ENCODE measurements at regions not wholly inside any gene's neighbourhood (a gene's known extent, or its start where the extent isn't known, plus 50 kb on each side); places are given as distances from the start of the nearest gene placed in this dataset.

DNA sequence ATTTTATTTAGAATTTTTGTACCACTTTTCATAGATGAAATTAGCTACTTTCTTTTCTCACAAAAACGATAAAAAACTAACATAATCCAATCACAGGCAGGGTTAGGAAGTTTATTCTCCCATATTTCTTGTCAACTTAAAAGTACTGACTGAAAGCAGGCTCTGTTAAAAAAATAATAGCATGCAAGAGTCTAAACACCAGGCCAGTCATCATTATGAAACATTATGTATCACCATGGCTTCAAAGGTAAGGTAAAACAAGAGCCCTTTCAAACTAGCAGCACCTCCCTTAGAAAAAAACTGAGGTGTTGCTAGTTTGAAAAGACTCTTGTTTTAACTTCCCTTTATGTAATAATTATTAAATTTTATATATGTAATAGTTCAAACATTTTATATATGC, 848.0 kb downstream of the RNF144A start:
- no peak for DNase-seq (ENCODE audit: low read depth)

DNA sequence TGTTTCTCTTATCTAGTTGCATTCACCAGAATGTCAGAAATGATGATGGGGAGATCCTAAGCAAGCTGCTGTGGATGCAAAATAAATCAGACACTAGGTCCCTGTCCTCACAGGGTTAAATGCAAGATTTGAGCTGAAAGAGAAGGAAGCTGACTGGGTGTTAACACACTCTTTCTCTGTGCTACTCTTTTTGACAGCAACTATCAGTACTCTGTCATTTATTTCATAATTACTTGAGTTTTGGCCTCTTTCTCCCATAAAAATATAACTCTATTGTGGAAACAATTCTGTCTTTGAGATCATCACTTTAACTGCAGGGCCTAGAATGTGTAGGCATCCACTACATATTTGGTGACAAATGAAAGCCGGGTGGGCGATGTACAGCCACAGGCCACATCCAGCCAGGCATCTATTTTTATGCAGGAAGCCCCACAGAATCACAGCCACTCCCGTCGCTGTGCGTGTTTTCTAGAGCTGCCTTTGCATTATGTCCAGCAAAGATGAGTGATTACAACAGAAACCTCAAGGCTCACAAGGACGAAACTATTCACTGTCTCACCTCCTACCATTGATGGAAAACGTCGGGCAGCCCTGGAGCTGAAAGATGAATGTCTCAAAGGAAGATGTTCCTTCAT, 849.0 kb downstream of the RNF144A start:
- DNase-seq (ENCODE audit: low read depth): no peak

DNA sequence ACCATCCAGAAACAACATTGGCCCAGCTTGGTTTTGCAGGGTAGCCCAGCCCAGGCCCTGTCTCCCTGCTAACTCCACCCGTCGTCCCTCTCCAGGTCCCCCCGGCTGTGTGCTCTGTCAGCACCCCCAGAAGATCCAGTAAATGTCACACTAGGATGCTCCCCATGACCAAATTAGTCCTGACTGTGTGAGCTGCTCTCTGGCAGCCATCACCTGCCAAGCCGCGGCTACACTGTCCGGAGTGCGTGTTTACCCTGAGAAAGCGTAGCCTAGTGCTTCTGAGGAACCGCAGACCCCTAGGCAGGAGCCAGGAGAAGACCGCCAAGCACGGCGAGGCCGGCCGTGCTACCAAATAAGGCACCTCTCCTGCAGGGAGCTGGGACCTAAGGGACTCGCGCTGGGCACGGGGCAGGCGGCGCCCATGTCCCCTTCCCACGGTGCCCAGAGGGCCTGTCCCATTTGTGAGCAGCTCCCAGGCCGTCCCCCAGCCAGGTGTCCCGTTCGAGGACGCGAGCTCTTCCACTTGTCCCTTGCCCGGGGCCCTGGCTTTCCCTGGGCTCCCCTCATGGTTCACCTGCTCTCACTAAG, 849.9 kb downstream of the RNF144A start:
- DNase-seq (ENCODE audit: low read depth): no peak

DNA sequence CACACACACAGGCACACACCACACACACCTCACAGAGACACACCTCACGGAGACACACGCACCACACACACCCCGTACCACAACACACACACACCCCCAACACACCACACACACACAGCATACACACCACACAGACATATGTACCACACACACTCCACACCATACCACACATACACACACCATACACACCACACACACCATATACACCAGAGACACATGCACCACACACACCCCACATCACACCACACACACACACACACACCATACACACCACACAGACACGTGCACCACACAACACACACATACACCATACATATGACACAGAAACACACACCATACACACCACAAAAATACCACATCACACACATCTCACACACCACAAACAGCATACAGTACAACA, 850.7 kb downstream of the RNF144A start:
- no peak for DNase-seq (ENCODE audit: low read depth)

DNA sequence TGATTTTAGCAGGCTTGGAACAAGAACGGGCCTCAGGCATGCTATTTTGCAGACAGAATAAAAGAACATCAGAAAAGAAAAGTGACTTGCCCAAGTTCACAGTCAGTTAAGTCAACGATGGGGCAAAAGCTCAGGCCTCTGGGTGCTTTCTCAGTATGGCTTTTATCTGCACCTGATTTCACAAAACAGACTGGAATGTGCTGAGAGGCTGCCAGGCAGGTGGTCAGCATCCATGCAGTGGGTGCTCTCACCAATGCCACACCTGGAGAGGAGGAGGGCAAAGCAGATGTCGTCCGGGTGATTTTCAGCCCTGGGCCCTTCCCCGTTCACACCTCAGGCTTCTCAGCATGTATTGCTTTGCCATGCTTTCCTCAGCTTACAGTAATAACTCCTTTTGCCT, 854.6 kb downstream of the RNF144A start:
- DNase-seq (ENCODE audit: low read depth): no peak

DNA sequence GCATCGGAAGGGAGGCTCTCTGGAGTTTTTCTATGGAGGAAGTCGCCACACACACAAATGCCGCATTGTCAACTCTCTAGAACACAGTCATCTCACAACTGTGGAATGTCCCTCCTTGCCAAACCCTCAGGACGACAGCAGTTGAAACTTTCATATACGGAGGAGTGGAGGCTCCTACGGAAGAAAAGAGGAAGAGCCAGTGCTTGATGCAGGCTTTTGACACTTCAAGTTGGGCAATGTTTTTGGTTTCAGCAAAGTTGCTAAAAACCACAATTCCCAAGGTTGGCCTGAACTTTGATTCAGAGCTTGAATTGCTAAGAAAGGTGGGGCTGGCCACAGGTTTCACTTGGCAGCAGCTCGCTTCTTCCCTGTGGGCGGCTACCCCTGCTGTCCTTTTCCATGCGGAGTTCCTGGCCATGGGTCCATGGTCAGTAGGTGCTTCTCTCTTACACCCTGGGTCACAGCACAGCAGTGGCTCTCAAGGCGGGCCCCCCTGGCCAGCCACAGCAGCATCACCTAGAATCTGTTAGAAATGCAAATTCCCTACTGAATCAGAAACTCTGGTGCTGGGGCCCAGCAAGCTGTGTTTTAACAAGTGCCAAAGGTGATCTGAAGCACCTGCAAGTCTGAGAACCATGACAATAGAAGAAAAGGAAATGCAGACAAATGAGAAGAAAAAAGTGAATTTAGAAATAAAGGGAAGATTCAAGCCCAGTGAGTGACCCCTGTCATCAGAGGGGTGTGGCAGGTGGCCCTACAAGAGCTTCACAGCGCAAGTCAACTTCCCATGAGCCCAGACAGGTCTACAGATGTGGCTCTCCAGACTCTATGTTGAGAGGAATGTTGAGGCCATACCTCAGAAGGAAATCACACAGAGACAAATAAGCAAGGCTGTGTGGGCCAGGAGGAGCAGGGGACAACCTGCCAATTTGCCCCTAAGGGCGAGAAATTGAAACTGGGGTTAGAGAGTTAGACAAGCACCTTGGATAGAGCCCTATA, 856.4 kb downstream of the RNF144A start:
- DNase-seq (ENCODE audit: low read depth): no peak

DNA sequence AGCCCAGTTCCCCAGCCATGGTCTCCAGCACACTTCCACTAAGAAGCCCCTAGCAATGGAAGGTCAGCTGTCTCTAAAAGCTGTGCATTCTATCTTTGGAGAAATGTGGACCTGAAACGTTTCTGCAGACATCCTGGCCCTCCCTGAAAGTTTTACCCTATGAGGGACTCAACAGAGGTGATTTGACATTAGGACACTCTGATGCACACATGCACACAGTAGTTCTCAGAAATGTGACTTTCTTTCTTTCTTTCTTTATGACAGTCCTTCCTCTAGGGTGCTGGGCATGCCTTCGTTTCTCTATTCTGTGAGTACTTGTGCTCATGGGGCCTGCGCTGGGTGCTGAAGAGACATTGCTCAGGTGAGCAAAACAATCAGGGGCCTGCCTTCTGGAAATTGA, 857.3 kb downstream of the RNF144A start:
- no peak for DNase-seq (ENCODE audit: low read depth)

DNA sequence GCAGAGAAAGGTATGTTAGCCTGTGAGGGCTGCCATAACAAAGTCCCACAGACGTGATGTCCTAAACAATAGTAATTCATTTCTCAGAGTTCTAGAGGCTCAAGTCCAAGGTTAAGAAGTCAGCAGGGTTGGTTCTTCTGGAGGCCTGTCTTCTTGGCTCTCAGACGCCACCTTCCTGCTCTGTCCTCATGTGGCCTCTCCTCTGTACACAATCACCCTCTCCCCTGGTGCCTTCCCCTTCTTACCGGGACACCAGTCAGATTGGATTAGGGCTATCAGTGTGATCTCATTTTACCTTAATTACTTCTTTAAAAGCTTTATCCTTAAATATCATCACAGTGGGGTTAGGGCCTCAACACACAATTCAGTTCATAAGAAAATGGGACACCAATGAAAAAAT, 860.5 kb downstream of the RNF144A start:
- DNase-seq (ENCODE audit: low read depth): no peak

DNA sequence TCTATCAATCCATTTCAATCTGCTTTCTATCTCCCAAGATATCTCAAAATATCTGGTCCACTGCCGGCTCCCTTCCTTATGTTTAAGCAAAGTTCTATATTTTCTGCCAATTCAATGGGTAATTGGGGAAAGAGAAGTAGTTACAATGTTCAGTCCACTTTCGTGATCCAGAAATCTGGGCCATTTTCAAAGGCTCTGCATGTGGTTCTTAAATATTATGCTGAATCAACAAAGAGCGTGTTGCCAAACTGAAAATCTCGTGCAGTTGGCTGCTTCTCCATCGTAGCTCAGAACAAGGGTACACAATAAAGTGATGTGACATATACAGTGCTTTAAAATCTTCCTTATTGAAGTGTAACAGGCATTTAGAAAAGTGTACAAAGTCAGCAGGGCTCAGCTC, 863.1 kb downstream of the RNF144A start:
- DNase-seq (ENCODE audit: low read depth): no peak

DNA sequence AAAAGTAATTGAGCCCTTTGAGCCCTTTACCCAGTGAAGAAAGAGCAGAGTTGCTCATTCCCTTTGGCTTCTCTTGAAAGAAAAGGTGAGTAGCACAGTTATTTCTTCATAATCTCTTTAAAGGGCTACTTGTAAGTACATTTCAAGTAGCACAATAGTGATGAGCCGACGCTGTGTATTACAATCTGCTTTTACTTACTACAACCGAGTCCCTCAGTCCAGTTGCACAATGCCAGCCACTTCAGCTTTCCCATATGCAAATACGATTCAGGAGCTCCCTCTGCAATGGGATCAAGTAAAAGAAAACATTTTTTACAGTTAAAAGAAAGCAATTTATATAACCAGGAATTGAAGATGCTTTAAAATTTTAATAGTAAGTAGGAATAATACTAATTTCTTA, 868.5 kb downstream of the RNF144A start:
- no peak for DNase-seq (ENCODE audit: low read depth)

DNA sequence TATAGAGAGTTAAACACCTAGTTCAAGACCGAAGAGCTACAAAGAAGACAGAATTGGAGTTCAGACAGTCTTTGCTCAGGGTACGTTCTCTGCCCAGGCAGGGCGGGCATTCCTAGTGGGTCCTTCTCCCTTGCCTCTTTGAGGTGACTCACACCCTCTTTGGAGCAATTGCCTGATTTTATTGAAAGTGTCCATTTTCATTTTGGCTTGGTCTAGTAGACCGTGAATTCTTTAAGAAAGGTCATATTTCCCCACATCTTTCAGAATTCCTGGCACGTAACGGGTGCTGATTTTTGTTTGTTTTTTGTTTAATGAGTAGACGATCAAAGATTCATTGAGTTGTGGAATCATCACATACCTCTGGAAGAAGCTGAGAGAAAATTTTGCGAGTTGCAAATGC, 871.5 kb downstream of the RNF144A start:
- DNase-seq (ENCODE audit: low read depth): no peak

DNA sequence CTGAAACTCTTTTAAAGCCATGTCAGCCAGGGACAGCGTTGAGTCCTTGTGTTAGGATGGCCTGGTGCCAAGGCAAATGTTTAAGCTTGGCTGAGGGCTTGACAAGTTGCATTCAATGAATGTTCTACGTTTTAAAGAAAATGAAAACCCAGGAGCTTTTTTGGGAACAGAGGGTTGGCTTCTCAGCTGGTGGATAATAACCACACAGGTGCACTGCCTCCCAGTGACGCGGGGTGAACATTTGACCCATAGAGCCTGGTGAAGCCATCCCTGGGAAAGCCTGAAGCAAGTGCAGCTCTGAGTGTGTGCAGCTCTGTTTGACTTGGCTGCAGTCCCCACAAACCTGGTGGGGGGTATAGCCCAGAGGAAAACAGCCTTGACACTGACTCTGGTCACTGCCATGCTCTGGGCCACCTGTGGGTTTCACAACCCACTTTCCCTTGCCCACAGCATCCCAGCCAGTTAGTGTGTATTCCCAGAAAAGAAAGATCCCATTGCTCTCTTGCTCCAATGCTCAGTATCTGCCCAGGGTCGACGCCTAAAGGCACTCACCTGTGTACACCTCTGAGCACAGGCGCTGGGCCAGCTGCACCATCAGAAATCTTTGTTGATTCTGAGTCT, 874.9 kb downstream of the RNF144A start:
- no peak for DNase-seq (ENCODE audit: low read depth)

DNA sequence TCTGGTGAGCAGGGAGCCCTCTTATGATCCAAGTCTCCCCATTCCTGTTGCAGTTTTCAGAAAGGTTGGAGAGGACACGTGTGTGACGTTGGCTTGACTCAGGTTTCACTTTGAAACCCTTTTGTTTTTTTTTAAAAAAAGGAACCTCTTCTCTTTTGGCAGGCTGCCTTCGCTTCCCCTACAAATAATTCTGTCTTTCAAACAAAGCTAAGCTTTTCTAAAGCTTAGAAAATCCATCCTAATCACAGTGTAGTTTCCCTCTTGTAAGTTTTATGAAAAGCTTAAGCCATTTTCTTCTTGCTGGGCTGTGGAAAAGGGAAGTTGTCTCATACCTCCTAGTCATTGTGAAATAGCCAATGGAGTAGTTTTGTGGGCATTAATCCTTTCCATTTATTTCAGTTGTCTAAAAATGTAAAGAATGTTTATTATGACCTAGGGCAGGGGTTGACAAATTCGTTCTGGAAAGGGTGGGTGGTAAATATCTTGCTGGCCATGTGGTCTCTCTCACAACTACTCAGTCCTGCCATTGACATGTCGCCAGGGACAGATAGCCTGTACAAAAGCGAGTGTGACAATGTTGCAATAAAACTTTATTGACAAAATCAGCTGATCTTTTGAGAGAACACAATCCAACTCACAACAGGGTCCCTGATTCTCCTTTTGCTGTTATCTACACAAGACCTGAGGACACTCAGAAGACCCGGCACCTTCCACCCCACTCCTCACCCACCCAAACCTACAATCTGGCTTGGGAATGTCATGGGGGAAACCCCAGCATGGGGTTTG, 878.8 kb downstream of the RNF144A start:
- DNase-seq (ENCODE audit: low read depth): no peak

DNA sequence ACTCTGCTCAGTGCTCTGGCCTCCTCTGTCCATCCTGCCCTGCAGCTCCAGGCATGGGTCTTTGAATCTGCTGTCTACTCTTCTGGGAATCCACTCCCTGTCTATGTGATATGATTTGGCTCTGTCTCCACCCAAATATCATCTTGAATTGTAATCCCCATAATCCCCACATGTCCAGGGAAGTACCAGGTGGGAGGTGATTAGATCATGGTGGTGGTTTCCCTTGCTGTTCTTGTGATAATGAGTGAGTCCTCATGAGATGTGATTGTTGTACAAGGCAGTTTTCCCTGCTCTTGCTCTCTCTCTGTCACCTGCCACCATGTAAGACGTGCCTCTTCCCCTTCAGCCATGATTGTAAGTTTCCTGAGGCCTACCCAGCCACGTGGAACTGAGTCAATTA, 881.8 kb upstream of the ID2 start:
- no peak for DNase-seq (ENCODE audit: low read depth)

DNA sequence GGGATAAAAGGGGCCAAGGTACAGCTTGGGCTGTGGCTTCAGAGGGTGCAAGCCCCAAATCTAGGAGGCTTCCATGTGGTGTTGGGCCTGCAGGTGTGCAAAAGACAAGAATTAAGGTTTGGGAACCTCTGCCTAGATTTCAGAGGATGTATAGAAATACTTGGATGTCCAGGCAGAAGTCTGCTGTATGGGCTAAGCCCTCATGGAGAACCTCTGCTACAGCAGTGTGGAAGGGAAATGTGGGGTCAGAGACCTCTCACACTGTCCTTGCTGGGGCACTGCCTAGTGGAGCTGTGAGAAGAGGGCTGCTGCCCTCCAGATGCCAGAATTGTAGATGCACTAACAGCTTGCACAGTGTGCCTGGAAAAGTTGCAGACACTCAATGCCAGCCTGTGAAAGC, 880.6 kb upstream of the ID2 start:
- DNase-seq (ENCODE audit: low read depth): no peak

DNA sequence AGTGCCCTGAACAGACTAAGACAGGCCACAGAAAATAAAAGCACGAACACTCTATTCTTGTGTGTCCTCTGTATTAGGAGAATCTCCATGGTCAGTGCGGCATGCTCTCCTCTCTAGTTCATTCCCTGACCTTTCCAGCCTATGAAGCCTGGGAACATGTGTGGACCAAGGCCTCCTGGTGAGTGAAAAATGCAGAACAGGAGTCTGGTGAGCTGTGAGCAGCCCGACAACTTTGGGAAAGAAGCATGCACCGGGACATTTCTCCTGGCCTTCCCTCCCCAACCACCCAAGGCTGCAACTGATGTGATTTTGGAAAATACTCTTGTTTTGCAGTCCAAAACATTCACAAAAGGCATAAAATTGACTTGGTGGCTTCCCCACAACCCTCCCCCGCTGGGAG, 878.3 kb upstream of the ID2 start:
- no peak for DNase-seq (ENCODE audit: low read depth)

DNA sequence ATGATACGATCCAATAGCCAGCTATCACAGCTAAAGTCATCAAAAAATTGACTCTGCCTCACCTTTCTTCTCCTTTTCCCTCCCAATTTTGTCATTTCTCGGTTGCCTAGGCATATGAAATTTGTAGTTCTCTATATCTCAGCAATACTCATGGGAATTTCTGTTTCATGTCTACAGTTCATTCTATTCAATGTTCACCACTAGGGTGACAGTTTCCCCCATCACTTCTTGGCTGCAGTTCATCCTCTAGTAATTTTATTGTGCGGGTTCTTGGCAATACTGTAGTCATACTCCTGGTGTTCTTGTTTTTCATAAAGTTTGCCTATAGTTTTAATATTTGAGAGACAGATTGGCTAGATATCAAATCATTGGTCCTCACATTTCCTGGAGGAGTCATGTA, 872.2 kb upstream of the ID2 start:
- DNase-seq (ENCODE audit: low read depth): no peak

DNA sequence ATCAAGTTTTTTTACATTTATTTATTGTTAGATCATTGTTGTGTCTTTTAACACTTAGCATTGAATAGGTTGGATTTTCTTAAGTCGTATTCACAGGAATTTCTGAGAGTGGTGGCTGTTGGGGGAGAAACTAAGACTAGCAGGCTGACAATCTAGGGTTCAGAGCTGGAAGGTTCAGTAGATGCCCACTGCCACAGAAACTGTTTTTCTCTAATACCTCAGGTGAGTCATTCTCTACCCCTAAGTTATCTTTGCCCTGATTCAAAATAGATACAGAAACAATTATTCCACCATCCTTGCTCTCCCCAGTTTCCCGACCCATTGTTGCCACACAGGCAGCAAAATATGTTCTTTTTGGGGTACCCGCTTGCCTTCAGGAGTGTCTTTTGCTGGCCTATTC, 870.8 kb upstream of the ID2 start:
- DNase-seq (ENCODE audit: low read depth): no peak

DNA sequence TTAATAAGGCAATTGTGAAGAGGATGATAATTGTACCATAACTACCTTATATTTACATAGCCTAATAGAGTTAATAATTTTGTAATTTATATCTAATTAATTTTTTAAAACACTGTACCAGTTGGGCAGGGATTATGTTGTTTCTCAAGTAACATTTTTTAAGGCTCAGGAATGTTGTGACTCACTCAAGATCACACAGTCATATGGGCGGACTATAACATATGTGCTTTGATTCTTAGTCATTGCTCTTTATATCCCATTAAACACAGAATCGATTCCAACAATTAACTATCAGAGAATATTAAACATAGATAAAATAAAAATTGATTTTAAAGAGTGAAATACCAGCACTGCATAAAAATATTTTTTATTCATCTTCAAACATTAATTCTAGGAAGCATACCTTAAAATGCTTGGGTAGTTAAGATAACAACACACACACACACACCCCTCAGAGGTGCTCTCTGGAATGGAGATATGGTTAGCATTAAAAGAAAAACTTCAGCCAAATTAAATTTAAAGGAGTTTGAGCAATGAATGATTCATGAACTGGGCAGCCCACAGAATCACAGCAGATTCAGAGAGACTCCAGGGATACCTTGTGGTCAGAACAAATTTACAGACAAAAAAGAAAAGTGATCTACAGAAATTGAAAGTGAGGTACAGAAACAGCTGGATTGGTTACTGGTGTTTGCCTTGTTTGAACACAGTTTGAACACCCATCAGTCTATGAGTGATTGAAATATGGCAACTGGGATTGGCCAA, 869.4 kb upstream of the ID2 start:
- DNase-seq (ENCODE audit: low read depth): no peak

DNA sequence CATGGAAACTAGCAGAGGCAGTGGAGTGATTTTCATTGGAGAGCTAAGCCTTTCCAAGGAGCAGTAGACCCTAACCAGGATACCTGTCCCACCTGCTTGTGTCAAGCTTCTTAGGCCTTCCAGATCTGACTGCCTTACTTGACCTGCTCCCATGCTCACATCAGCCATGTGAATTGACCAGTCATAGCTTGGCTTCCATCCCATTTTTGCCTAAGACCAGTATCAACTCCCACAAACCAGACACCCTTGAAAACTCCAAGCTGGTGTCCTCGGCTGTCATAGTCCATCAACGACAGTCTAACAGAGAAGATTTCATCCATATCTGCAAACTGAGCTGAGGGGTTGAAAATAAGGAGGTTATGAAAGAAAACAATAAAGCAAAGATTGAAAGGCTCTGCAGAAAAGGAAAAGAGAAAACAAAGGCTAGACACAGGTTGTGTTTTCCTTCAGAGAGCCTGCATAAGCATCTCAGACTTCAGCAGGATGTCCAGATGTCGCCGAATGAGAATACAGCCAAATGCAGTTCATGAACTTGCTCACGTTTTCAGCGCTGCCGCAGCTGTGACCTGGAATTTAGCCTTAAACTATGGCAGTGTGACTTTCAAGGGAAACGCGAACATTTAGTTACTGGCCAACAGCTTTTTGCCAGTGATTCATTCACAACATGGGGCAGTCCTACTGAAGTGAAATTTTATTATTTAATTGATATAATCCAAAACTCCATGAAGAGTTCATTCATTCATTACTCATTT, 868.1 kb upstream of the ID2 start:
- DNase-seq (ENCODE audit: low read depth): no peak

Measured in CMK (cell line).